ACHN (cell line): ENCODE measurements at regions not wholly inside any gene's neighbourhood (a gene's known extent, or its start where the extent isn't known, plus 50 kb on each side); places are given as distances from the start of the nearest gene placed in this dataset.

Experiments used
- DNase-seq: peaks from one replicate; pipeline ENCODE4 v3.0.0-alpha.2; 2015
- in situ Hi-C: cut with HindIII; loops from 2 replicates; pipeline ENCODE4 v1.10.0; 2017; ENCODE audit warnings: low sequenced_read_pairs, low pct_ligation_motif_present, low pct_unique_long_range_greater_than_20kb

- DNase-seq: no peak
- in situ Hi-C loops: no loop called here
Measured at GRCh38 chr11:79794484-79795393, 353.9 kb upstream of the TENM4 start.

- in situ Hi-C loops: no loop called here
- DNase-seq: no peak
Measured at GRCh38 chr11:79794057-79794456, 353.2 kb upstream of the TENM4 start.

- in situ Hi-C loops: no loop called here
- DNase-seq: no peak
Measured at GRCh38 chr11:79786961-79787360, 346.1 kb upstream of the TENM4 start.

- in situ Hi-C loops: no loop called here
- no peak for DNase-seq
Measured at GRCh38 chr11:79783833-79784232, 343.0 kb upstream of the TENM4 start.

GRCh38 chr11:79768343-79768742 is 327.5 kb upstream of the TENM4 start:
- in situ Hi-C loops: no loop called here
- DNase-seq: no peak

GRCh38 chr11:79762279-79762921 is 321.6 kb upstream of the TENM4 start:
- in situ Hi-C loops: no loop called here
- DNase-seq: peak; percentile 33

- in situ Hi-C loops: no loop called here
Measured at GRCh38 chr11:79758325-79758724, 317.5 kb upstream of the TENM4 start.

GRCh38 chr11:79747406-79747805 is 306.6 kb upstream of the TENM4 start:
- in situ Hi-C loops: no loop called here
- DNase-seq: no peak

More at GRCh38 chr11:79758325-79758724, 317.5 kb upstream of the TENM4 start:
- DNase-seq: no peak

GRCh38 chr11:79744941-79745340 is 304.1 kb upstream of the TENM4 start:
- in situ Hi-C loops: no loop called here

GRCh38 chr11:79742176-79742575 is 301.3 kb upstream of the TENM4 start:
- no peak for DNase-seq
- in situ Hi-C loops: no loop called here

More at GRCh38 chr11:79744941-79745340, 304.1 kb upstream of the TENM4 start:
- no peak for DNase-seq

- DNase-seq: no peak
Measured at GRCh38 chr11:79739591-79739990, 298.8 kb upstream of the TENM4 start.

GRCh38 chr11:79727221-79727620 is 286.4 kb upstream of the TENM4 start:
- in situ Hi-C loops: no loop called here
- no peak for DNase-seq

More at GRCh38 chr11:79739591-79739990, 298.8 kb upstream of the TENM4 start:
- in situ Hi-C loops: no loop called here

GRCh38 chr11:79720115-79720514 is 279.3 kb upstream of the TENM4 start:
- no peak for DNase-seq
- in situ Hi-C loops: no loop called here

- in situ Hi-C loops: no loop called here
Measured at GRCh38 chr11:79708319-79708932, 267.6 kb upstream of the TENM4 start.

GRCh38 chr11:79705648-79706047 is 264.8 kb upstream of the TENM4 start:
- in situ Hi-C loops: no loop called here

More at GRCh38 chr11:79708319-79708932, 267.6 kb upstream of the TENM4 start:
- peak; percentile 84 for DNase-seq

GRCh38 chr11:79702303-79702702 is 261.5 kb upstream of the TENM4 start:
- in situ Hi-C loops: no loop called here
- DNase-seq: no peak

More at GRCh38 chr11:79705648-79706047, 264.8 kb upstream of the TENM4 start:
- no peak for DNase-seq

- in situ Hi-C loops: no loop called here
- no peak for DNase-seq
Measured at GRCh38 chr11:79699246-79699645, 258.4 kb upstream of the TENM4 start.

- in situ Hi-C loops: no loop called here
- no peak for DNase-seq
Measured at GRCh38 chr11:79697905-79698304, 257.1 kb upstream of the TENM4 start.

GRCh38 chr11:79694368-79694767 is 253.5 kb upstream of the TENM4 start:
- no peak for DNase-seq
- in situ Hi-C loops: no loop called here
